Ovary (tissue), 7 donors: ENCODE measurements at regions not wholly inside any gene's neighbourhood (a gene's known extent, or its start where the extent isn't known, plus 50 kb on each side); places are given as distances from the start of the nearest gene placed in this dataset.

Experiments
- DNase-seq, 5 donors: peaks; one replicate each; pipeline ENCODE4 v3.0.0-alpha.2; 2019 to 2020
- H3K27ac ChIP-seq, 2 donors: fragments of 200-600 bp; one replicate each; pipeline versions ENCODE4 v1.5.1 to v1.8.0; 2019 to 2022
- H3K27me3 ChIP-seq: fragments of 200-600 bp; one replicate; pipeline ENCODE4 v1.8.0; 2022
- H3K36me3 ChIP-seq: fragments of 200-600 bp; sonication (generic); one replicate; pipeline ENCODE4 v1.5.1; 2019
- H3K4me1 ChIP-seq: one replicate; pipeline ENCODE4 v1.8.1; 2013; ENCODE audit warnings: mild to moderate bottlenecking, moderate library complexity; ENCODE audit not compliant: insufficient read depth
- H3K4me3 ChIP-seq: fragments of 200-600 bp; sonication (generic); one replicate; pipeline ENCODE4 v1.5.1; 2017
- H3K9me3 ChIP-seq, 2 donors: fragments of 200-600 bp in 1 of 2; sonication (generic) in 1 of 2; one replicate each; pipeline versions ENCODE4 v1.5.1 to v1.8.1; 2013 to 2019; ENCODE audit warnings: mild to moderate bottlenecking in 1 of 2, moderate library complexity in 1 of 2
- CTCF ChIP-seq, 3 donors: fragments of 450-650 bp in 2 of 3; fragments of 200-600 bp in 1 of 3; IDR thresholded peaks; one replicate each; pipeline versions ENCODE4 v1.5.1 to v1.8.0; 2016 to 2022; ENCODE audit warnings: antibody characterized with exemption in 3 of 3, mild to moderate bottlenecking in 1 of 3
- EP300 ChIP-seq: sonication (generic); formaldehyde crosslinking; IDR thresholded peaks from one replicate; pipeline ENCODE4 v1.6.1; 2017; ENCODE audit warnings: antibody characterized with exemption
- POLR2A ChIP-seq: fragments of 450-650 bp; IDR thresholded peaks from one replicate; pipeline ENCODE4 v1.6.1; 2017; ENCODE audit warnings: antibody characterized with exemption, mild to moderate bottlenecking, moderate library complexity
- WGBS, 3 donors: extraction: QIAGEN DNeasy Blood & Tissue Kit in 1 of 3; methylation state at CpG; one replicate each; pipeline versions ENCODE4 v1.1.5 to v1.1.7; 2013 to 2017; 5-methylcytosine and 5-hydroxymethylcytosine counted together
- intact Hi-C, 4 donors: fragments of 100-400 bp; cut with DNase I; formaldehyde crosslinking; loops; one replicate each; pipeline versions ENCODE4 v1.11.0 to v1.15.1; 2022 to 2023
- donor health status: DM: no; HTN: no; CAD: no; lungs with moderate emphysema.
- donor health status: DM: no; HTN: no; CAD: no.
- donor health status: Bipolar disorder and iron deficiency.
- donor health status: DM: no; HTN: no; CAD: no.
- donor health status: DM: yes; HTN: yes; CAD: no.

- Histone ChIP-seq H3K27me3 (no peaks in the 10 kb centered on the region), H3K36me3 (no peaks in the 10 kb centered on the region), H3K4me1 (no peaks in the 10 kb centered on the region), H3K27ac (no peak overlapping the region), H3K9me3 (no peaks in the 10 kb centered on the region), H3K4me3 (no peak overlapping the region)
- intact Hi-C loops = no loop called here
- TF ChIP-seq POLR2A = no peak
- TF ChIP-seq CTCF (IDR thresholded peaks at IDR 0.05) = no peak
- no peak for TF ChIP-seq EP300
- 11 to 26% (median 24%) methylated on average over 1 of the region's 1 CpG for WGBS, 3 donors
- DNase-seq = no peak
Observed at GRCh38 chr13:78753435-78753834, 94.5 kb upstream of the OBI1 start.

GRCh38 chr13:78750735-78751134 is 91.8 kb upstream of the OBI1 start:
- intact Hi-C loops = no loop called here
- DNase-seq = no peak
- no peak overlapping the region for H3K27ac ChIP-seq
- no peaks in the 10 kb centered on the region for H3K36me3 ChIP-seq
- H3K4me1 ChIP-seq = no peaks in the 10 kb centered on the region
- TF ChIP-seq POLR2A (no peak), CTCF (IDR thresholded peaks at IDR 0.05) (no peak), EP300 (no peak)
- H3K9me3 ChIP-seq = no peaks in the 10 kb centered on the region
- no peak overlapping the region for H3K4me3 ChIP-seq
- H3K27me3 ChIP-seq = no peaks in the 10 kb centered on the region
- WGBS, 3 donors = 94 to 96% (median 95%) methylated on average over 2 of the region's 2 CpGs

GRCh38 chr13:78743973-78744372 is 85.0 kb upstream of the OBI1 start:
- intact Hi-C loops = no loop called here
- Histone ChIP-seq H3K27me3 (no peaks in the 10 kb centered on the region), H3K4me3 (no peak overlapping the region), H3K36me3 (no peaks in the 10 kb centered on the region), H3K9me3 (no peaks in the 10 kb centered on the region), H3K27ac (no peak overlapping the region), H3K4me1 (no peaks in the 10 kb centered on the region)
- TF ChIP-seq POLR2A (no peak), CTCF (IDR thresholded peaks at IDR 0.05) (no peak), EP300 (no peak)
- no peak for DNase-seq
- 66 to 71% (median 70%) methylated on average over 3 of the region's 3 CpGs for WGBS, 3 donors

- no peaks in the 10 kb centered on the region for H3K9me3 ChIP-seq
- no peaks in the 10 kb centered on the region for H3K27me3 ChIP-seq
- H3K27ac ChIP-seq = no peak overlapping the region
- DNase-seq = no peak
- no peaks in the 10 kb centered on the region for H3K36me3 ChIP-seq
- 51 to 65% (median 52%) methylated on average over 5 of the region's 5 CpGs for WGBS, 3 donors
- no peaks in the 10 kb centered on the region for H3K4me1 ChIP-seq
- intact Hi-C loops = no loop called here
- TF ChIP-seq POLR2A = no peak
- no peak for TF ChIP-seq CTCF (IDR thresholded peaks at IDR 0.05)
- no peak for TF ChIP-seq EP300
- no peak overlapping the region for H3K4me3 ChIP-seq
Observed at GRCh38 chr13:78742659-78743058, 83.7 kb upstream of the OBI1 start.

- Histone ChIP-seq H3K27ac (no peak overlapping the region), H3K4me3 (no peak overlapping the region), H3K27me3 (no peaks in the 10 kb centered on the region), H3K9me3 (no peaks in the 10 kb centered on the region), H3K4me1 (no peaks in the 10 kb centered on the region), H3K36me3 (no peaks in the 10 kb centered on the region)
- DNase-seq = no peak
- TF ChIP-seq POLR2A = no peak
- TF ChIP-seq EP300 = no peak
- TF ChIP-seq CTCF (IDR thresholded peaks at IDR 0.05) = no peak
- intact Hi-C loops = no loop called here
Observed at GRCh38 chr13:78736142-78736541, 77.2 kb upstream of the OBI1 start.
